H1 (cell line): ENCODE measurements at regions not wholly inside any gene's neighbourhood (a gene's known extent, or its start where the extent isn't known, plus 50 kb on each side); places are given as distances from the start of the nearest gene placed in this dataset.

Experiments used
- HDAC2 ChIP-seq, 2 experiments: fragments of 300-600 bp in 1 of 2; sonication (generic) in 1 of 2; IDR thresholded peaks; 2 replicates each; pipeline ENCODE4 v1.6.1; 2011 to 2012; ENCODE audit warnings: low read depth in 2 of 2, low read length in 2 of 2, mild to moderate bottlenecking in 2 of 2, moderate library complexity in 2 of 2, borderline replicate concordance in 1 of 2, inconsistent platforms in 1 of 2
- POLR2A ChIP-seq, 2 experiments: IDR thresholded peaks; 1 replicate in 1 of 2; 2 replicates in 1 of 2; pipeline ENCODE4 v1.6.1; 2011; ENCODE audit warnings: low read depth in 2 of 2, low read length in 2 of 2, mild to moderate bottlenecking in 2 of 2; ENCODE audit errors: control extremely low read depth in 1 of 2
- SIX5 ChIP-seq: IDR thresholded peaks from 2 replicates; pipeline ENCODE4 v1.6.1; 2011; ENCODE audit warnings: mild to moderate bottlenecking, low read depth, low read length

DNA sequence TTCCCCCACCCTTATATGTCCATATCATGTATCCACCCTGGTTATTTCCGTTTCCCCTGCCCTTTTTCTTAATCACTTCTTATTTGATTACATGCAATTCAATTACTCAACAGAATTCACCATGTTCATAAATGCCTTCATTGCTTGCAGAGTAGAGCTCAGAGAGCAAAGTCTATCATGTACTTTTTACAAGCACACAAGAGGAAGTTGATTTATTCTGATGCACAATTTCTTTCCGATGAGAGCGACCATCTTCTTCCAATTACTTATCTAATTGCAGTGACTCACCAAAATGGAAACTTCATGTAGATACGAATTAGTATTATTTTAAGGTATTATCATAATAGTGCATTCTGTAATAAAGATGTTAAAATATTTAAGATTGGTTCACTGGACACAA, 430.5 kb upstream of the KLF6 start (continued):
- no peak for TF ChIP-seq HDAC2 (IDR thresholded peaks at IDR 0.05; ENCODE audit: borderline replicate concordance in 1 of 2, low read depth in 2 of 2, low read length in 2 of 2)
- TF ChIP-seq SIX5 = no peak
- no peak for TF ChIP-seq POLR2A (IDR thresholded peaks at IDR 0.05; ENCODE audit: control extremely low read depth in 1 of 2, low read depth in 2 of 2, low read length in 2 of 2)
